ENCODE measurements at regions not wholly inside any gene's neighbourhood (a gene's known extent, or its start where the extent isn't known, plus 50 kb on each side); places are given as distances from the start of the nearest gene placed in this dataset.

- no peaks in the 10 kb centered on the region for H3K4me1 ChIP-seq
- ATAC-seq, result no peak
- no peaks in the 10 kb centered on the region for H3K9me3 ChIP-seq
- H3K4me3 ChIP-seq, result no peak overlapping the region
- intact Hi-C loops (cut with DNase I), result no loop called here
- no peak overlapping the region for H3K27ac ChIP-seq
- H3K36me3 ChIP-seq, result no peaks in the 10 kb centered on the region
- no peak for TF ChIP-seq CTCF (IDR thresholded peaks at IDR 0.05)
- H3K27me3 ChIP-seq (ENCODE audit: low read depth), result no peaks in the 10 kb centered on the region
- DNase-seq, result no peak
Measured at GRCh38 chr6:141024526-141024925, 1108.2 kb upstream of the GJE1 start.

DNA sequence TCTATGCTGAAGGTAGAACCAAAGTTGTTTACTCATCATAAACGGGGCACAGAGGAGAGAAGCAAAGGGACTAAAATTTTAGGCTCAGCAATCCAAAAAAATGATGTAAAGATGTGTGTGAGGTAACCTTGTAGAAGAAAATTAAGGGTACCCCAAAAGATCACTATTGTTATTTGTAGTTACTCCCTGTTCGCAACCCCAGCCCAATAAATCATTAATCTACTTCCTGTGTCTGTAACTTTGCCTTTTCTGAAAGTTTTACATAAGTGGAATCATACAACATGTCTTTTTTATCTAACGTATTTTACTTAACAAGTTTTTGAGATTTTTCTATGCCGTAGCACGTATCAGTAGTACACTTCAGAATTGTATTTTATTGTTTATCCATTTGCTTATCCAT, 1114.8 kb upstream of the GJE1 start:
- DNase-seq (no peak), ATAC-seq (no peak)
- Histone ChIP-seq H3K4me1 (no peaks in the 10 kb centered on the region), H3K27ac (no peak overlapping the region), H3K4me3 (no peak overlapping the region), H3K9me3 (no peaks in the 10 kb centered on the region), H3K27me3 (ENCODE audit: low read depth) (no peaks in the 10 kb centered on the region), H3K36me3 (no peaks in the 10 kb centered on the region)
- TF ChIP-seq CTCF (IDR thresholded peaks at IDR 0.05), result no peak
- intact Hi-C loops (cut with DNase I), result no loop called here

DNA sequence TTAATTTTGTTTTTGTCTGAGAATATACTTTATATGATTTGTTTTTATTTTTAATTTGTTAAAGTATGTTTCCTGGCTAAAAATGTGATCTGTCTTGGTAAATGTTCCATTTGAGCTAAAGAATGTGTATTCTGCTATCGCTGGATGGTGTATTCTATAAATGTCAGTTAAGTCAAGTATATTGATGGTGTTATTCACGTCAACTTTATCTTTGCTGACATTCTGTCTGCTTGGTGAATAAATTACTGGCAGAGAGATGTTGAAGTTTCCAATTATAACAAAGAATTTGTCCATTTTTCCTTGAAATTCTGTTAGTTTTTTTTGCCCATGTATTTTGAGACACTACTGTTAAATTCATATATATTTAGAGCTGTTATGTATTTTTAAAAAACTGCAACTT, 1131.8 kb upstream of the GJE1 start:
- ATAC-seq, result no peak
- intact Hi-C loops (cut with DNase I), result no loop called here
- no peak for TF ChIP-seq CTCF (IDR thresholded peaks at IDR 0.05)
- no peak overlapping the region for H3K4me3 ChIP-seq
- no peaks in the 10 kb centered on the region for H3K4me1 ChIP-seq
- DNase-seq, result no peak
- no peaks in the 10 kb centered on the region for H3K27me3 ChIP-seq (ENCODE audit: low read depth)
- no peaks in the 10 kb centered on the region for H3K9me3 ChIP-seq
- no peaks in the 10 kb centered on the region for H3K36me3 ChIP-seq
- no peak overlapping the region for H3K27ac ChIP-seq

- no peak for TF ChIP-seq CTCF (IDR thresholded peaks at IDR 0.05)
- intact Hi-C loops (cut with DNase I), result no loop called here
- H3K27me3 ChIP-seq (ENCODE audit: low read depth), result no peaks in the 10 kb centered on the region
- DNase-seq (no peak), ATAC-seq (no peak)
- no peaks in the 10 kb centered on the region for H3K4me1 ChIP-seq
- H3K36me3 ChIP-seq, result no peaks in the 10 kb centered on the region
- no peak overlapping the region for H3K27ac ChIP-seq
- H3K4me3 ChIP-seq, result no peak overlapping the region
- H3K9me3 ChIP-seq, result peaks cover 7% of the 10 kb centered on the region
Measured at GRCh38 chr6:140993515-140993914, 1139.2 kb upstream of the GJE1 start.

GRCh38 chr6:140992678-140993077, 1140.0 kb upstream of the GJE1 start:
- ATAC-seq (no peak), DNase-seq (no peak)
- Histone ChIP-seq H3K4me1 (no peaks in the 10 kb centered on the region), H3K9me3 (peaks cover 7% of the 10 kb centered on the region), H3K36me3 (no peaks in the 10 kb centered on the region), H3K27me3 (ENCODE audit: low read depth) (no peaks in the 10 kb centered on the region), H3K4me3 (no peak overlapping the region), H3K27ac (no peak overlapping the region)
- intact Hi-C loops (cut with DNase I), result no loop called here
- no peak for TF ChIP-seq CTCF (IDR thresholded peaks at IDR 0.05)

- Histone ChIP-seq H3K9me3 (peaks cover 3% of the 10 kb centered on the region), H3K27ac (no peak overlapping the region), H3K4me3 (no peak overlapping the region), H3K27me3 (ENCODE audit: low read depth) (no peaks in the 10 kb centered on the region), H3K4me1 (no peaks in the 10 kb centered on the region), H3K36me3 (no peaks in the 10 kb centered on the region)
- intact Hi-C loops (cut with DNase I), result no loop called here
- ATAC-seq, result no peak
- TF ChIP-seq CTCF (IDR thresholded peaks at IDR 0.05), result no peak
- no peak for DNase-seq
Measured at GRCh38 chr6:140988780-140989179, 1143.9 kb upstream of the GJE1 start.

Measured in lower lobe of right lung (tissue), 2 donors.